ENCODE measurements at regions not wholly inside any gene's neighbourhood (a gene's known extent, or its start where the extent isn't known, plus 50 kb on each side); places are given as distances from the start of the nearest gene placed in this dataset.

DNA sequence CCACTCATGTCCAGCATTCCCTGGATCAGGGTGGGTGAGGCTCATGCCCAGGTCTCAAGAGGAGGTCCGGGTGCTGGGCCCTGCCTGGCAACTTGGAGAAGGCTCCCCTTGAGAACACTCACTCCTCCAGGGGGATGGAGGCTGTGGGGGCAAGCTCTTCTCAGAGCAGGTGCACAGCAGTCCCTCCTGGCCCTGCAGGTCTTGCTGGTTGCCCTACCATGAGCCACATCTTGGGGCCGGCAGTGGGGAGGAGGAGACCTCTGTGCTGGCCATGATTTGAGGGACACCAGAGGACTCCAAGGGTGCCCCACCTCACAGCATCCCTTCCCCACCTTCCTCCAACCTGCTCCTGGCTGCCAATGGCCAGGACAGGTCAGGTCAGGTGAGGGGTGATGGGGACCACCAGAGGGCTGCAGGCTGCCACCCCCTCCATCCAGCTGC, 87.4 kb upstream of the RET start:
- H3K27me3 Mint-ChIP-seq, result peaks cover 4% of the 10 kb centered on the region
- H3K4me1 Mint-ChIP-seq (ENCODE audit: low read depth), result peaks cover 3% of the 10 kb centered on the region
- DNase-seq (ENCODE audit: low spot score, unreplicated experiment), result no peak
- H3K27ac Mint-ChIP-seq, result no peak overlapping the region
- TF ChIP-seq, protein P1, sequence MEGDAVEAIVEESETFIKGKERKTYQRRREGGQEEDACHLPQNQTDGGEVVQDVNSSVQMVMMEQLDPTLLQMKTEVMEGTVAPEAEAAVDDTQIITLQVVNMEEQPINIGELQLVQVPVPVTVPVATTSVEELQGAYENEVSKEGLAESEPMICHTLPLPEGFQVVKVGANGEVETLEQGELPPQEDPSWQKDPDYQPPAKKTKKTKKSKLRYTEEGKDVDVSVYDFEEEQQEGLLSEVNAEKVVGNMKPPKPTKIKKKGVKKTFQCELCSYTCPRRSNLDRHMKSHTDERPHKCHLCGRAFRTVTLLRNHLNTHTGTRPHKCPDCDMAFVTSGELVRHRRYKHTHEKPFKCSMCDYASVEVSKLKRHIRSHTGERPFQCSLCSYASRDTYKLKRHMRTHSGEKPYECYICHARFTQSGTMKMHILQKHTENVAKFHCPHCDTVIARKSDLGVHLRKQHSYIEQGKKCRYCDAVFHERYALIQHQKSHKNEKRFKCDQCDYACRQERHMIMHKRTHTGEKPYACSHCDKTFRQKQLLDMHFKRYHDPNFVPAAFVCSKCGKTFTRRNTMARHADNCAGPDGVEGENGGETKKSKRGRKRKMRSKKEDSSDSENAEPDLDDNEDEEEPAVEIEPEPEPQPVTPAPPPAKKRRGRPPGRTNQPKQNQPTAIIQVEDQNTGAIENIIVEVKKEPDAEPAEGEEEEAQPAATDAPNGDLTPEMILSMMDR (IDR thresholded peaks at IDR 0.05; ENCODE audit: unreplicated experiment), result no peak
- H3K9me3 Mint-ChIP-seq (ENCODE audit: low read depth), result no peaks in the 10 kb centered on the region
- no peaks in the 10 kb centered on the region for H3K36me3 Mint-ChIP-seq (ENCODE audit: insufficient read depth)
- H3K4me3 Mint-ChIP-seq (ENCODE audit: low read depth), result no peak overlapping the region

DNA sequence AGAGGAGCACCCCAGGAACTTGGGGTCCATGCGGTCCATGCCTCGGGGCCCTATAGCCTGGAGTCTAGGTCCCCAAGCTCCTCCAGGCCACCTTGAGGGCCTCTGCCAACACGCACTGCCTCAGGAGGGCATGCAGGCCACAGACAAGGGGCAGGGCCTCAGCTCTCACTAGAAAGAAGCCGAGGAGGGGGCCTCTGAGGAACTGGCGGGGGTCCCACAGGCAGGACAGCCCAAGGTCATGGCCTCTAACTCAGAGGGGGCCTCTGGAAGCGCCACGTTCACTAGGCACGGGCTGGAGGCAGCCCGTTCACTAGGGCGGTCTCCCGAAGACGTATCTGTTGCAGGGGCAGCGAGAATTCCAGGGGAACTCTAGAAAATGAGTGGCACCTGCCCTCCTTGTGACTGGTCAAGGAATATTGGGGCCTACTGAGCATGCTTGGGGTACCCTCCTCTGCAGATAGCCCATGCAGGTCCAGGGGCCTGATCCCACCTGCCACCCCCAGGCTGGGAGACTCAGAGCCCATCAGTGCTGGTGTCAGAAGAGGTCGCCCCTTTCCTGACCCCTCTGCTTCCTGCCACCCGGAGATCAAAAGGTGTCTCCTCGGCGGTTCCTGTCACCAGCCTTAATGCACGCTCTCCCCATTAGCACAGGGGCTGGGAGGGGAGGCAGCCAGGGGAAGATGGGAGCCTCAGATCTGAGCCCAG, 86.7 kb upstream of the RET start:
- peaks cover 4% of the 10 kb centered on the region for H3K27me3 Mint-ChIP-seq
- no peaks in the 10 kb centered on the region for H3K9me3 Mint-ChIP-seq (ENCODE audit: low read depth)
- peaks cover 3% of the 10 kb centered on the region for H3K4me1 Mint-ChIP-seq (ENCODE audit: low read depth)
- no peaks in the 10 kb centered on the region for H3K36me3 Mint-ChIP-seq (ENCODE audit: insufficient read depth)
- no peak overlapping the region for H3K4me3 Mint-ChIP-seq (ENCODE audit: low read depth)
- TF ChIP-seq, protein P1 (IDR thresholded peaks at IDR 0.05; ENCODE audit: unreplicated experiment), result no peak
- peak; percentile 7 for DNase-seq (ENCODE audit: low spot score, unreplicated experiment)
- H3K27ac Mint-ChIP-seq, result no peak overlapping the region

DNA sequence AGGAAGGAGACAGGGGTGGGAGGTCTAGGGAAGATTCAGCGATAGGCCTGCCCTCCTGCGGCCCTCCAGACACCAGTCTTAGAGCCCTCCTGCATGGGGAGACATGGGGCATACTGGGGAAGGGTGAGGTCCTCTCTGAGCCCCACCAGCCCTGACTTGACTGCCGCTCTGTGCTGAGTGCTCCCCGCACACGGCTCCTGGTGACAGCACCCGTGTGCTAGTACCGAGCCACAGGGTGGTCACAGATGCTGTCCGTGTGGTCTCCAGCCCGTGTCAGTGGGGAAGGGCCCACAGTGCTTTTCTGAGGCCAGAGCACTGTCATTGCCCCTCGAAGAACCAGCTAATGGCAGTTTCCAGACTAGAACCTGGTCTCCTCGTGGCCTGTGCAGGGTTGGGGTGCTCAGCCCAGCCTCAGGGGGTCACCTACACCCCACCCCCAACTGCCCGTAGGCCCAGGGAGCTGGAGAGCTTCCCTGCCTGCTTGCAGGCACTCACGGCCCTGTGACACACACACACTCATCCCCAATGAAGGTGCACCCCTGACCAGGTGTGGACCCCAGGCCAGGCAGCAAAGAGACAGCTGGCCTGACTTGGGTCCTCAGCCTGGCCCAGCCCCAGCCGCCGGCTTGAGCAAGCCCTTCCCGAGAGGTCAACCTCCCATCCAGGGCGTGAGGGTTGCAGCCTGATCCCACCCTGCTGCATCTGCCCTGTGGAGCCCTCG, 86.0 kb upstream of the RET start:
- Mint-ChIP-seq H3K36me3 (ENCODE audit: insufficient read depth) (no peaks in the 10 kb centered on the region), H3K4me1 (ENCODE audit: low read depth) (peaks cover 3% of the 10 kb centered on the region), H3K27ac (no peak overlapping the region), H3K9me3 (ENCODE audit: low read depth) (no peaks in the 10 kb centered on the region), H3K27me3 (peaks cover 4% of the 10 kb centered on the region), H3K4me3 (ENCODE audit: low read depth) (no peak overlapping the region)
- TF ChIP-seq, protein P1 (IDR thresholded peaks at IDR 0.05; ENCODE audit: unreplicated experiment), result no peak
- no peak for DNase-seq (ENCODE audit: low spot score, unreplicated experiment)

DNA sequence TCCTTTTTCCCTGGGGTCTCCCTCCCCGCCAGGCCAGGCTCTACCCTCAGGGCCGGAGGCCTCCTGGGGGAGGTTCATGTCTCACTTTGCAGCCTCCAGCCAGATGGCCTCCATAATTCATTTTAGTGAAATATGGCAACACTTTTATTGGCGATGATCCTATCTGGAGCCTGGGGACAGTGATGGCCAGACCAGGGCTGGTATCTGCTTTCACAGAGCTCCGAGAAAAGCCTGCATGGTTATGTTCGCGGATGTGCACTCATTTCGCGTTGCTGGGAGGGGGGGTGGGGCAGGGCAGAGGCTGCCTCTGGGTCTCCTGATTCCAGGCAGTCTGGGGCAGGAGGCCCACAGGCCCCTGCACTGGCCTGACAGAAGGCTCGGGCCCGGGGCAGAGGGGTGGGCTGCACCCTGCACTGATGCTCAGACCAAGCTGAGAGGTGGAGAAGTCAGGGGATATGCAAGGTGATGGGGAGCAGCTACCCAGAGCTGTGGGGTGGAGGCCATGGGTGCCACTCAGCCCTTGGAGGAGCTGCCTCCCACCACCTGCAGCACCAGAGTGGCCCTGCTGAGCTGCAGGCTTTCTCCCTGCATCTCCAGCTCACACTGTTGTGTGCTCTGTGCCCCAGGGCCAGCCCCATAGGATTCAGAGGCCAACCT, 85.3 kb upstream of the RET start:
- Mint-ChIP-seq H3K4me3 (ENCODE audit: low read depth) (no peak overlapping the region), H3K27me3 (peaks cover 4% of the 10 kb centered on the region), H3K27ac (no peak overlapping the region), H3K4me1 (ENCODE audit: low read depth) (peaks cover 3% of the 10 kb centered on the region), H3K36me3 (ENCODE audit: insufficient read depth) (no peaks in the 10 kb centered on the region), H3K9me3 (ENCODE audit: low read depth) (no peaks in the 10 kb centered on the region)
- TF ChIP-seq, protein P1 (IDR thresholded peaks at IDR 0.05; ENCODE audit: unreplicated experiment), result no peak
- DNase-seq (ENCODE audit: low spot score, unreplicated experiment), result peak; percentile 8

DNA sequence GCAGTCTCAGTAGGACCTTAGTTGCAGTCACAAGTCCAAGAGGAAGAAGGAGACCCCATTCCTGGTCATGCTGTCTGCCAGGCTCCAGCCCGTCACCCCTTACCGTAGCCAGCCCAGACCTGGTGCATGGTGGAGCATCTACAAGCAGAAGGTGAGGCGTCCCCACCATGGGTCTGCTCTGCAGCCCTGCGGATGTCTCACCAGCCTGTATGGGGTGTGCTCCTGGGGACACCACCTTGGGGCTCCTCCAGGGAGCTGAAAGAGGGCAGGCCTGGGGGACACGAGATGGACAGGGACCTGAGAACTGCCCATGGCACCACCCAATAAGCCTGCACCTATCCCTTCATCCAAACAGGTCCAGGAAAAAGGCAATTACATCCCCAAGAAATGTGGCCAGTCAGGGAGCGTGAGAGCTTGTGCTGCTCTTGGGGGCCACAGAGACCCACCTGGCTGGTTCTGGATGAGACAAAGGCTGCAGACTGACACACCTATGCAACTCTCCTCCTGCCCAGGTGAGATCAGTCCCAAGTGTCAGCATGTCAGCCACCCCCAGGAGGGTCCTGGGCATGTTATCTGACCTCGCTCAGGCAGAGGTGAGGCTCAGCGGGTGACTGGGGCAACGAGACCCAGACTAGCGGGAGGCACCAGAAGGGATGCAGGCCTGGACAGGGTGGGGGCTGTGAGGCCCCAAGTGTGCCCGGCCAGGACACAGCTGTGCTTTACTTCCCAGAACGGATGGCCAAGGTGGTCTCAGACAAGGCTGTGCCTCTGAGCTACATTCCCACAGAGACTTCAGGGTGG, 84.5 kb upstream of the RET start:
- no peaks in the 10 kb centered on the region for H3K36me3 Mint-ChIP-seq (ENCODE audit: insufficient read depth)
- peak; percentile 7 for DNase-seq (ENCODE audit: low spot score, unreplicated experiment)
- no peaks in the 10 kb centered on the region for H3K9me3 Mint-ChIP-seq (ENCODE audit: low read depth)
- TF ChIP-seq, protein P1 (IDR thresholded peaks at IDR 0.05; ENCODE audit: unreplicated experiment), result no peak
- H3K4me3 Mint-ChIP-seq (ENCODE audit: low read depth), result no peak overlapping the region
- H3K27ac Mint-ChIP-seq, result no peak overlapping the region
- peaks cover 3% of the 10 kb centered on the region for H3K4me1 Mint-ChIP-seq (ENCODE audit: low read depth)
- peaks cover 4% of the 10 kb centered on the region for H3K27me3 Mint-ChIP-seq

Data from progenitor cell of endocrine pancreas (in vitro differentiated cells).